ENCODE measurements at regions not wholly inside any gene's neighbourhood (a gene's known extent, or its start where the extent isn't known, plus 50 kb on each side); places are given as distances from the start of the nearest gene placed in this dataset.

DNA sequence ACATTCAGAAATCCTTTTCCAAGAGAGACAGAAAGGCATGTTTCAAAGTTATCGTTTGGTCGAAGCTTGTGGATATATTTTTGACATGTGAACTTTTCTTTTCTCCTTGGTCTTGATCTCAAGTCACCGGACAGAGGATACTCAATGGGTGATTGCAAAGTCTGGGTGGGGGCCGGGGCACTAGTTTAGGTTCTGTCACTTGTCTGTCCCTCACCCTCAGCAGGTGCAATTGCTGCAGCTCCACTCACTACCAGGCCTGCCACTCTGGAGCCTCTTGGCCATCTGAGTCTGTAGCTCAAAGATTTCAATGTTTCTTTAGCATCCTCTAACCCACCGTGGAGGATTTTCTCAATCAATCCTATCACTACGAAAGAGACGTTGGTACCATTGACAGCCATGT lies 246.0 kb upstream of the C1orf174 start:
- Histone ChIP-seq H3K9me3 (no peaks in the 10 kb centered on the region), H3K27me3 (no peaks in the 10 kb centered on the region), H3K4me3 (replicated peaks in 1 of 3) (no peak overlapping the region), H3K4me1 (no peaks in the 10 kb centered on the region), H3K36me3 (no peaks in the 10 kb centered on the region), H3K27ac (no peak overlapping the region)
- no peak for TF ChIP-seq POLR2A (IDR thresholded peaks at IDR 0.05)
- TF ChIP-seq, protein P1, sequence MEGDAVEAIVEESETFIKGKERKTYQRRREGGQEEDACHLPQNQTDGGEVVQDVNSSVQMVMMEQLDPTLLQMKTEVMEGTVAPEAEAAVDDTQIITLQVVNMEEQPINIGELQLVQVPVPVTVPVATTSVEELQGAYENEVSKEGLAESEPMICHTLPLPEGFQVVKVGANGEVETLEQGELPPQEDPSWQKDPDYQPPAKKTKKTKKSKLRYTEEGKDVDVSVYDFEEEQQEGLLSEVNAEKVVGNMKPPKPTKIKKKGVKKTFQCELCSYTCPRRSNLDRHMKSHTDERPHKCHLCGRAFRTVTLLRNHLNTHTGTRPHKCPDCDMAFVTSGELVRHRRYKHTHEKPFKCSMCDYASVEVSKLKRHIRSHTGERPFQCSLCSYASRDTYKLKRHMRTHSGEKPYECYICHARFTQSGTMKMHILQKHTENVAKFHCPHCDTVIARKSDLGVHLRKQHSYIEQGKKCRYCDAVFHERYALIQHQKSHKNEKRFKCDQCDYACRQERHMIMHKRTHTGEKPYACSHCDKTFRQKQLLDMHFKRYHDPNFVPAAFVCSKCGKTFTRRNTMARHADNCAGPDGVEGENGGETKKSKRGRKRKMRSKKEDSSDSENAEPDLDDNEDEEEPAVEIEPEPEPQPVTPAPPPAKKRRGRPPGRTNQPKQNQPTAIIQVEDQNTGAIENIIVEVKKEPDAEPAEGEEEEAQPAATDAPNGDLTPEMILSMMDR (IDR thresholded peaks at IDR 0.05), result no peak
- WGBS, 2 donors, result 69 to 70% methylated on average over 7 of the region's 7 CpGs
- intact Hi-C loops (cut with DNase I), result no loop called here
- no peak for DNase-seq

DNA sequence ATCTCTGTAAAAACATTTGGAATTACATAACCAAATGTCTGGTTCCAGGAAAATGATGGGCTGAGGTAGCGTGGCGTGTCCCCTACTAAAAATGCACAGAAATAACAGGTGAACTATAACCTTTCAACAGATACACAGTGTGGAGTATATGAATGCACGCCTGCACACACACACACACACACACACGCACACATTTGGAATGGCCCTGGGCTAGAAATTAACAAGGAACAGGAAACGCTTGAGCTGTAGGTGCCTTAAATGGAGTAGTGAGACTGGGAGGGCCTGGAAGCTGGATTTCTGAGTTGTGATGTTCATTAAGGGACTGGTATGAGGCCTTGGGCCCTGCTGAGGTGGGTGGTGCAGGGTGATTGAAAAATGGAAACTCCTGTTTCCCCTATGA lies 246.5 kb upstream of the C1orf174 start:
- intact Hi-C loops (cut with DNase I), result no loop called here
- TF ChIP-seq, protein P1 (IDR thresholded peaks at IDR 0.05), result no peak
- TF ChIP-seq POLR2A (IDR thresholded peaks at IDR 0.05), result no peak
- no peak overlapping the region for H3K27ac ChIP-seq
- DNase-seq, result no peak
- WGBS, 2 donors, result 76 to 78% methylated on average over 5 of the region's 5 CpGs
- no peaks in the 10 kb centered on the region for H3K36me3 ChIP-seq
- no peaks in the 10 kb centered on the region for H3K4me1 ChIP-seq
- H3K4me3 ChIP-seq (replicated peaks in 1 of 3), result no peak overlapping the region
- no peaks in the 10 kb centered on the region for H3K9me3 ChIP-seq
- H3K27me3 ChIP-seq, result no peaks in the 10 kb centered on the region

DNA sequence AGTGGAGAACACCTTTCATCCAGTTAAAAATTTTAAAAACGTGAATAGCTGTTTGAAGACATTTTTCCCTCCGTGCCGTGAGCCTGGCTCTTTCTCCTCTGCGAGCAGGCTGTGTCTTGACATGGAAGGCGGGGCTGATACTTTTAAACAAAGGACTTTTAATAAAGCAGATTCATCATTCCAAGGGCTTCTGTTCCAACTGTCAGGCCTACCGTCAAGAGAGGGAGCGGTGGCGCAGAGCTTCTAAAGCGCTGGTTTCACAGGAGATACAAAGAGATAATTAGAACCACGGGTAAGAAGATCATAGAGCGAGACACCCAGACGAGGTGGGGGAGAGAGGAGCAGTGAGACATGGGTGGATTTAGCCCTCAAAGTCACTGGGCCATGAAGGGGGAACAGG lies 247.4 kb upstream of the C1orf174 start:
- intact Hi-C loops (cut with DNase I), result no loop called here
- Histone ChIP-seq H3K27me3 (no peaks in the 10 kb centered on the region), H3K9me3 (no peaks in the 10 kb centered on the region), H3K4me3 (replicated peaks in 1 of 3) (no peak overlapping the region), H3K36me3 (no peaks in the 10 kb centered on the region), H3K4me1 (no peaks in the 10 kb centered on the region), H3K27ac (no peak overlapping the region)
- no peak for DNase-seq
- WGBS, 2 donors, result 69 to 76% methylated on average over 12 of the region's 12 CpGs
- TF ChIP-seq, protein P1 (IDR thresholded peaks at IDR 0.05), result no peak

DNA sequence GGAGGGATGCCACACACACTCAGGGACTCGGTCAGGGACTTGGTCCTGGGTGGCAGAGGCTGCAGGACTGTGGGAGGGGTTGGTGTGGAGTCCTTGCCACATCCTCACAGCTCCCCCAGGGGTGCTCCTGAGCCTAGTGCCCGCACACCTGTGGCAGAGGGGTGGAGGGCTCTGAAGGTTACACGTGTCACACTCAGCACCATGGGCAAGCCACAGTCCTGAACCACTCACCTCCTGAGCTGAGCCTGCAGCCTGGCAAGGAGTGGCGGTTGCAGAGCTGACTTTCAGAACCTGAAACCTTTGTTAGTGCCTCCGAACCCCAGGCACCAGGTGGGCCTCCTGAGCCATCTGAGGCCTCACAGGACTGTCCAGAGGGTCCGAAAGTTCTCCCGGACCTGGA lies 249.2 kb upstream of the C1orf174 start:
- Histone ChIP-seq H3K36me3 (no peaks in the 10 kb centered on the region), H3K27me3 (no peaks in the 10 kb centered on the region), H3K4me1 (no peaks in the 10 kb centered on the region), H3K4me3 (replicated peaks in 1 of 3) (no peak overlapping the region), H3K9me3 (no peaks in the 10 kb centered on the region), H3K27ac (no peak overlapping the region)
- DNase-seq, result no peak
- intact Hi-C loops (cut with DNase I), result no loop called here
- WGBS, 2 donors, result 65 to 92% methylated on average over 5 to 7 of the region's 7 CpGs
- TF ChIP-seq, protein P1 (IDR thresholded peaks at IDR 0.05), result no peak
- TF ChIP-seq POLR2A (IDR thresholded peaks at IDR 0.05), result no peak

DNA sequence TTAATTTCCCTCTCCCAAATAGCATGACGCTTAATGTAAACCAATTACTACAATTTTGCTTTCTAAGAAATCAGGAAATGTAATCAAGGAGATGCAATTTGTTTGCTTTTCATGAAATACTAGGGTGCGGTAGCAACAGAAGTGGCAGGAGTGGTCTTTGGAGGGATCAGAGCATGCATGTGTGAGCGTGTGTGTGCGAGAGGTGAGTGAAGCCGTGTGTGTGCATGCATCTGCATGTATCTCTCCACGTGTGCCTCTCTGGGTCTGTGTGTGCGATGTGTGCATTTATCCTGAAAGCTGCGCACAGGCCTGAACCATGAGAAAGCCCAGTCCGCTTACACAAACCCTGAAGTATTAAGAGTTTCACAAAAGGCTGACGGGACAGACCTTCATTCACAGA lies 249.8 kb upstream of the C1orf174 start:
- H3K4me1 ChIP-seq, result no peaks in the 10 kb centered on the region
- TF ChIP-seq POLR2A (IDR thresholded peaks at IDR 0.05), result no peak
- TF ChIP-seq, protein P1 (IDR thresholded peaks at IDR 0.05), result no peak
- no peak overlapping the region for H3K4me3 ChIP-seq (replicated peaks in 1 of 3)
- no peak overlapping the region for H3K27ac ChIP-seq
- no peaks in the 10 kb centered on the region for H3K36me3 ChIP-seq
- DNase-seq, result no peak
- WGBS, 2 donors, result 80 to 86% methylated on average over 10 of the region's 10 CpGs
- intact Hi-C loops (cut with DNase I), result no loop called here
- no peaks in the 10 kb centered on the region for H3K27me3 ChIP-seq
- no peaks in the 10 kb centered on the region for H3K9me3 ChIP-seq

All from thyroid gland (tissue), 4 donors.